LNCaP clone FGC (cell line): ENCODE measurements at regions not wholly inside any gene's neighbourhood (a gene's known extent, or its start where the extent isn't known, plus 50 kb on each side); places are given as distances from the start of the nearest gene placed in this dataset.
A peak's percentile ranks its signal among the peaks of the same experiment; 100 is the strongest.
"Not testable (repeated sequence)": the region's sequence is repeated elsewhere in the genome, so short reads cannot be mapped to it uniquely, and the experiment has no call there.

Experiments used
- DNase-seq: peaks from one replicate; pipeline ENCODE4 v3.0.0-alpha.2; 2011; ENCODE audit warnings: low read depth
- H3K4me3 ChIP-seq: 2 replicates; pipeline ENCODE4 v1.5.1; 2011; ENCODE audit warnings: mild to moderate bottlenecking, low read depth, low read length, control low read depth
- CTCF ChIP-seq: IDR thresholded peaks from 2 replicates; pipeline ENCODE4 v1.5.1; 2012; ENCODE audit warnings: mild to moderate bottlenecking; ENCODE audit not compliant: control insufficient read depth, insufficient read depth; ENCODE audit errors: extremely low read depth

GRCh38 chr1:148263906-148264255, 111.8 kb upstream of the NBPF11 start:
- no peak for TF ChIP-seq CTCF
- peak overlapping the region; percentile 56 for H3K4me3 ChIP-seq
- no peak for DNase-seq

- peak overlapping the region; percentile 56 for H3K4me3 ChIP-seq
- DNase-seq, result peak; percentile 91
- no peak for TF ChIP-seq CTCF
Measured at GRCh38 chr1:148263128-148263905, 111.2 kb upstream of the NBPF11 start.

GRCh38 chr1:148261684-148262083, 109.6 kb upstream of the NBPF11 start:
- H3K4me3 ChIP-seq, DNase-seq: not testable (repeated sequence)

GRCh38 chr1:148257886-148258285, 105.8 kb upstream of the NBPF11 start:
- not testable (repeated sequence) for DNase-seq

GRCh38 chr1:148254611-148255429, 102.7 kb upstream of the NBPF11 start:
- not testable (repeated sequence) for DNase-seq, H3K4me3 ChIP-seq
- peak; percentile 63 for TF ChIP-seq CTCF

More at GRCh38 chr1:148257886-148258285, 105.8 kb upstream of the NBPF11 start:
- not testable (repeated sequence) for H3K4me3 ChIP-seq

- DNase-seq, H3K4me3 ChIP-seq: not testable (repeated sequence)
Measured at GRCh38 chr1:148253808-148254207, 101.7 kb upstream of the NBPF11 start.

GRCh38 chr1:148248798-148249197, 96.7 kb upstream of the NBPF11 start:
- not testable (repeated sequence) for H3K4me3 ChIP-seq, DNase-seq

- not testable (repeated sequence) for H3K4me3 ChIP-seq, DNase-seq
Measured at GRCh38 chr1:148246258-148246861, 94.3 kb upstream of the NBPF11 start.

- H3K4me3 ChIP-seq, DNase-seq: not testable (repeated sequence)
Measured at GRCh38 chr1:148245843-148246242, 93.8 kb upstream of the NBPF11 start.

- H3K4me3 ChIP-seq, DNase-seq: not testable (repeated sequence)
Measured at GRCh38 chr1:148245443-148245842, 93.4 kb upstream of the NBPF11 start.

- not testable (repeated sequence) for DNase-seq, H3K4me3 ChIP-seq
Measured at GRCh38 chr1:148233250-148233649, 81.2 kb upstream of the NBPF11 start.

GRCh38 chr1:148228846-148229245, 76.8 kb upstream of the NBPF11 start:
- not testable (repeated sequence) for DNase-seq, H3K4me3 ChIP-seq

GRCh38 chr1:148222399-148223159, 70.5 kb upstream of the NBPF11 start:
- DNase-seq, H3K4me3 ChIP-seq: not testable (repeated sequence)

- not testable (repeated sequence) for DNase-seq, H3K4me3 ChIP-seq
Measured at GRCh38 chr1:148221593-148221992, 69.5 kb upstream of the NBPF11 start.
